ENCODE measurements at regions not wholly inside any gene's neighbourhood (a gene's known extent, or its start where the extent isn't known, plus 50 kb on each side); places are given as distances from the start of the nearest gene placed in this dataset.

DNA sequence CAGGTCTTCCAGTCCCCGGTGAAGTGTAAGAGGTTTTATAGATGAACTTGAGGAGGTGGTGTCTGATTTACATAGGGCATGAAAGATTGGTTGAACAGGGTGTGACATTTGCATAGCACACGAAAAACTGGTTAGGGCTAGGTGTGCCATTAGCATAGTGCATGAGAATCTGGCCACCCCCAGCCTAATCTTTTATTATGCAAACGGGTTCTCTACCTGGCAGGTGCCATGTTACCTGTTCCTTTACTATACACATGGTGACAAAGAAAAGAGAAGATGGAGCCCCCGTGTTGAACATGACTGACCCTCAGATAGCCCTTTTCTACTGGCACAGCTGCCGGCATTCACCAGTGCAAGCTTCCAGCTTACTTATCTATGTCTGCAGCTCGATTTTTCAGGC is 71.0 kb downstream of the UCHL1 start (continued):
- TF ChIP-seq MAX (IDR thresholded peaks at IDR 0.05) (peak; percentile 39; the same call in 1 of the 2 replicates), YY1 (IDR thresholded peaks at IDR 0.05; ENCODE audit: low read depth, low read length) (peak; percentile 80), EZH2 (IDR thresholded peaks at IDR 0.05; ENCODE audit: low read depth, low read length, severe bottlenecking) (no peak), CBX8 (IDR thresholded peaks at IDR 0.05; ENCODE audit: borderline replicate concordance, low read depth, low read length) (no peak), NANOG (IDR thresholded peaks at IDR 0.05; ENCODE audit: insufficient read depth, low read depth, low read length, poor library complexity, severe bottlenecking) (peak; percentile 54), RAD21 (IDR thresholded peaks at IDR 0.05 in 1 of 2, conservative IDR thresholded peaks at IDR 0.05 in 1 of 2; ENCODE audit: low read depth in 2 of 2, low read length in 2 of 2) (no peak), SAP30 (IDR thresholded peaks at IDR 0.05; ENCODE audit: insufficient read depth, insufficient replicate concordance, low read length) (no peak), KDM4A (IDR thresholded peaks at IDR 0.05; ENCODE audit: low read depth, low read length, severe bottlenecking) (no peak), POLR2A (IDR thresholded peaks at IDR 0.05; ENCODE audit: control extremely low read depth in 1 of 2, low read depth in 2 of 2, low read length in 2 of 2) (peak in 1 of 2 experiments; percentile 16; a peak in 1 of 3 replicates), CEBPB (IDR thresholded peaks at IDR 0.05; ENCODE audit: low read depth, low read length) (no peak), RNF2 (IDR thresholded peaks at IDR 0.05; ENCODE audit: borderline replicate concordance, low read depth, low read length, missing control alignments, poor library complexity, severe bottlenecking) (no peak), CHD2 (IDR thresholded peaks at IDR 0.05; ENCODE audit: low read length) (no peak), POU5F1 (IDR thresholded peaks at IDR 0.05; ENCODE audit: low read depth, low read length) (peak; percentile 95)
